ENCODE measurements at regions not wholly inside any gene's neighbourhood (a gene's known extent, or its start where the extent isn't known, plus 50 kb on each side); places are given as distances from the start of the nearest gene placed in this dataset.

- no peaks in the 10 kb centered on the region for H4K20me1 ChIP-seq (ENCODE audit: insufficient read depth, poor library complexity, severe bottlenecking)
- DNase-seq (ENCODE audit: low spot score) = no peak
- no peaks in the 10 kb centered on the region for H3K79me2 ChIP-seq
- H3K4me2 ChIP-seq = no peak overlapping the region
- H2AFZ ChIP-seq = no peak overlapping the region
- H3K36me3 ChIP-seq (replicated peaks; ENCODE audit: insufficient read depth, low read depth) = no peaks in the 10 kb centered on the region
- H3K27me3 ChIP-seq = no peaks in the 10 kb centered on the region
- H3K9me3 ChIP-seq (ENCODE audit: low read depth) = no peaks in the 10 kb centered on the region
- H3K27ac ChIP-seq = no peak overlapping the region
- no peaks in the 10 kb centered on the region for H3K9me2 ChIP-seq (replicated peaks; ENCODE audit: insufficient read depth)
- TF ChIP-seq EZH2phosphoT487 (IDR thresholded peaks at IDR 0.05; ENCODE audit: low read depth, severe bottlenecking, unreplicated experiment) (no peak), CTCF (IDR thresholded peaks at IDR 0.05; ENCODE audit: poor library complexity) (no peak), EZH2 (IDR thresholded peaks at IDR 0.05; ENCODE audit: borderline replicate concordance) (no peak)
- no peak overlapping the region for H3K4me3 ChIP-seq
- 90% methylated on average over 6 of the region's 6 CpGs for WGBS (ENCODE audit: low lambda C conversion rate, missing lambda C conversion rate)
- H3K4me1 ChIP-seq (ENCODE audit: insufficient read depth) = peaks cover 4% of the 10 kb centered on the region
Measured at GRCh38 chr9:107423540-107423939, 66.0 kb downstream of the KLF4 start.

- Histone ChIP-seq H3K27me3 (no peaks in the 10 kb centered on the region), H3K4me2 (no peak overlapping the region), H3K4me1 (ENCODE audit: insufficient read depth) (peaks cover 4% of the 10 kb centered on the region), H4K20me1 (ENCODE audit: insufficient read depth, poor library complexity, severe bottlenecking) (no peaks in the 10 kb centered on the region), H3K36me3 (replicated peaks; ENCODE audit: insufficient read depth, low read depth) (no peaks in the 10 kb centered on the region), H2AFZ (no peak overlapping the region), H3K9me3 (ENCODE audit: low read depth) (no peaks in the 10 kb centered on the region), H3K79me2 (no peaks in the 10 kb centered on the region), H3K4me3 (no peak overlapping the region), H3K9me2 (replicated peaks; ENCODE audit: insufficient read depth) (no peaks in the 10 kb centered on the region), H3K27ac (no peak overlapping the region)
- no peak for TF ChIP-seq EZH2phosphoT487 (IDR thresholded peaks at IDR 0.05; ENCODE audit: low read depth, severe bottlenecking, unreplicated experiment)
- TF ChIP-seq CTCF (IDR thresholded peaks at IDR 0.05; ENCODE audit: poor library complexity) = peak; percentile 76
- no peak for TF ChIP-seq EZH2 (IDR thresholded peaks at IDR 0.05; ENCODE audit: borderline replicate concordance)
- 39% methylated on average over 9 of the region's 9 CpGs for WGBS (ENCODE audit: low lambda C conversion rate, missing lambda C conversion rate)
- peak; percentile 90 for DNase-seq (ENCODE audit: low spot score)
Measured at GRCh38 chr9:107422189-107423185, 67.1 kb downstream of the KLF4 start.

- H3K4me1 ChIP-seq (ENCODE audit: insufficient read depth) = no peaks in the 10 kb centered on the region
- H3K27ac ChIP-seq = no peak overlapping the region
- H3K36me3 ChIP-seq (replicated peaks; ENCODE audit: insufficient read depth, low read depth) = no peaks in the 10 kb centered on the region
- TF ChIP-seq EZH2phosphoT487 (IDR thresholded peaks at IDR 0.05; ENCODE audit: low read depth, severe bottlenecking, unreplicated experiment) (no peak), EZH2 (IDR thresholded peaks at IDR 0.05; ENCODE audit: borderline replicate concordance) (no peak), CTCF (IDR thresholded peaks at IDR 0.05; ENCODE audit: poor library complexity) (no peak)
- no peaks in the 10 kb centered on the region for H3K9me2 ChIP-seq (replicated peaks; ENCODE audit: insufficient read depth)
- no peak overlapping the region for H3K4me3 ChIP-seq
- no peaks in the 10 kb centered on the region for H3K79me2 ChIP-seq
- WGBS (ENCODE audit: low lambda C conversion rate, missing lambda C conversion rate) = 86% methylated on average over 3 of the region's 3 CpGs
- H4K20me1 ChIP-seq (ENCODE audit: insufficient read depth, poor library complexity, severe bottlenecking) = no peaks in the 10 kb centered on the region
- H2AFZ ChIP-seq = no peak overlapping the region
- no peak for DNase-seq (ENCODE audit: low spot score)
- no peak overlapping the region for H3K4me2 ChIP-seq
- H3K27me3 ChIP-seq = no peaks in the 10 kb centered on the region
- H3K9me3 ChIP-seq (ENCODE audit: low read depth) = no peaks in the 10 kb centered on the region
Measured at GRCh38 chr9:107410420-107410819, 79.1 kb downstream of the KLF4 start.

All from hepatocyte (in vitro differentiated cells).